Duodenal mucosa (tissue), 2 donors: ENCODE measurements at regions not wholly inside any gene's neighbourhood (a gene's known extent, or its start where the extent isn't known, plus 50 kb on each side); places are given as distances from the start of the nearest gene placed in this dataset.

Experiments used
- H3K27ac ChIP-seq: one replicate; pipeline ENCODE4 v1.7.0; 2013; ENCODE audit warnings: low read depth, low read length
- H3K27me3 ChIP-seq, 2 donors: one replicate each; pipeline ENCODE4 v1.7.0; 2013; ENCODE audit warnings: low read length in 2 of 2, control low read depth in 1 of 2; ENCODE audit not compliant: insufficient read depth in 2 of 2, control insufficient read depth in 1 of 2
- H3K36me3 ChIP-seq, 2 donors: one replicate each; pipeline ENCODE4 v1.7.0; 2013; ENCODE audit warnings: low read length in 2 of 2, control low read depth in 1 of 2; ENCODE audit not compliant: insufficient read depth in 2 of 2, control insufficient read depth in 1 of 2
- H3K4me1 ChIP-seq, 2 donors: one replicate each; pipeline ENCODE4 v1.7.0; 2013; ENCODE audit warnings: low read length in 2 of 2, control low read depth in 1 of 2; ENCODE audit not compliant: insufficient read depth in 2 of 2, control insufficient read depth in 1 of 2
- H3K4me3 ChIP-seq, 2 donors: one replicate each; pipeline ENCODE4 v1.7.0; 2013; ENCODE audit warnings: low read length in 2 of 2, low read depth in 1 of 2
- H3K9ac ChIP-seq, 2 donors: one replicate each; pipeline ENCODE4 v1.7.0; 2013; ENCODE audit warnings: low read length in 2 of 2, low read depth in 1 of 2
- H3K9me3 ChIP-seq, 2 donors: one replicate each; pipeline ENCODE4 v1.7.0; 2013; ENCODE audit warnings: low read length in 2 of 2, control low read depth in 1 of 2; ENCODE audit not compliant: control insufficient read depth in 1 of 2

GRCh38 chr10:60626037-60626436 lies 152.2 kb upstream of the CDK1 start:
- Histone ChIP-seq H3K27me3 (no peaks in the 10 kb centered on the region), H3K36me3 (no peaks in the 10 kb centered on the region), H3K4me1 (peaks cover 11 to 31% of the 10 kb centered on the region in 2 donors), H3K9me3 (no peaks in the 10 kb centered on the region), H3K27ac (no peak overlapping the region), H3K9ac (no peak overlapping the region), H3K4me3 (no peak overlapping the region)

- H3K27me3 ChIP-seq: no peaks in the 10 kb centered on the region
Measured at GRCh38 chr10:60623627-60624026, 154.7 kb upstream of the CDK1 start.

GRCh38 chr10:60621018-60621417 lies 157.3 kb upstream of the CDK1 start:
- Histone ChIP-seq H3K9me3 (no peaks in the 10 kb centered on the region), H3K9ac (no peak overlapping the region), H3K36me3 (no peaks in the 10 kb centered on the region), H3K4me1 (peaks cover 0 to 5% of the 10 kb centered on the region in 2 donors), H3K27me3 (no peaks in the 10 kb centered on the region), H3K4me3 (no peak overlapping the region), H3K27ac (no peak overlapping the region)

More at GRCh38 chr10:60623627-60624026, 154.7 kb upstream of the CDK1 start:
- Histone ChIP-seq H3K9ac (no peak overlapping the region), H3K4me3 (no peak overlapping the region), H3K4me1 (peaks cover 4 to 21% of the 10 kb centered on the region in 2 donors), H3K27ac (no peak overlapping the region), H3K36me3 (no peaks in the 10 kb centered on the region), H3K9me3 (no peaks in the 10 kb centered on the region)

GRCh38 chr10:60618861-60619260 lies 159.4 kb upstream of the CDK1 start:
- H3K36me3 ChIP-seq: no peaks in the 10 kb centered on the region
- H3K4me1 ChIP-seq: peaks cover 0 to 5% of the 10 kb centered on the region in 2 donors
- no peak overlapping the region for H3K9ac ChIP-seq
- H3K9me3 ChIP-seq: no peaks in the 10 kb centered on the region
- H3K27ac ChIP-seq: no peak overlapping the region
- no peaks in the 10 kb centered on the region for H3K27me3 ChIP-seq
- no peak overlapping the region for H3K4me3 ChIP-seq

GRCh38 chr10:60615541-60615940 lies 162.7 kb upstream of the CDK1 start:
- Histone ChIP-seq H3K36me3 (no peaks in the 10 kb centered on the region), H3K4me3 (no peak overlapping the region), H3K27ac (no peak overlapping the region), H3K4me1 (peaks cover 0 to 11% of the 10 kb centered on the region in 2 donors), H3K9me3 (no peaks in the 10 kb centered on the region), H3K9ac (no peak overlapping the region), H3K27me3 (no peaks in the 10 kb centered on the region)

- no peaks in the 10 kb centered on the region for H3K36me3 ChIP-seq
- H3K27ac ChIP-seq: no peak overlapping the region
- H3K9ac ChIP-seq: no peak overlapping the region
- H3K9me3 ChIP-seq: no peaks in the 10 kb centered on the region
- H3K4me1 ChIP-seq: peaks cover 0 to 11% of the 10 kb centered on the region in 2 donors
- H3K4me3 ChIP-seq: no peak overlapping the region
- H3K27me3 ChIP-seq: no peaks in the 10 kb centered on the region
Measured at GRCh38 chr10:60614363-60614762, 163.9 kb upstream of the CDK1 start.

GRCh38 chr10:60613434-60613833 lies 164.8 kb upstream of the CDK1 start:
- no peaks in the 10 kb centered on the region for H3K36me3 ChIP-seq
- no peak overlapping the region for H3K27ac ChIP-seq
- peaks cover 0 to 11% of the 10 kb centered on the region in 2 donors for H3K4me1 ChIP-seq
- no peak overlapping the region for H3K9ac ChIP-seq
- no peaks in the 10 kb centered on the region for H3K9me3 ChIP-seq
- H3K27me3 ChIP-seq: no peaks in the 10 kb centered on the region
- no peak overlapping the region for H3K4me3 ChIP-seq

- no peak overlapping the region for H3K9ac ChIP-seq
- peaks cover 0 to 17% of the 10 kb centered on the region in 2 donors for H3K4me1 ChIP-seq
- no peaks in the 10 kb centered on the region for H3K9me3 ChIP-seq
- no peak overlapping the region for H3K4me3 ChIP-seq
- no peaks in the 10 kb centered on the region for H3K36me3 ChIP-seq
- H3K27ac ChIP-seq: no peak overlapping the region
- no peaks in the 10 kb centered on the region for H3K27me3 ChIP-seq
Measured at GRCh38 chr10:60611291-60611747, 167.0 kb upstream of the CDK1 start.

GRCh38 chr10:60607372-60607771 lies 170.9 kb upstream of the CDK1 start:
- H3K9me3 ChIP-seq: no peaks in the 10 kb centered on the region
- no peak overlapping the region for H3K27ac ChIP-seq
- no peaks in the 10 kb centered on the region for H3K27me3 ChIP-seq
- no peak overlapping the region for H3K9ac ChIP-seq
- H3K36me3 ChIP-seq: no peaks in the 10 kb centered on the region
- H3K4me3 ChIP-seq: no peak overlapping the region
- peaks cover 0 to 17% of the 10 kb centered on the region in 2 donors for H3K4me1 ChIP-seq

- no peaks in the 10 kb centered on the region for H3K27me3 ChIP-seq
- no peak overlapping the region for H3K27ac ChIP-seq
- no peaks in the 10 kb centered on the region for H3K9me3 ChIP-seq
- no peak overlapping the region for H3K4me3 ChIP-seq
- no peak overlapping the region for H3K9ac ChIP-seq
- H3K4me1 ChIP-seq: peaks cover 0 to 10% of the 10 kb centered on the region in 2 donors
- H3K36me3 ChIP-seq: no peaks in the 10 kb centered on the region
Measured at GRCh38 chr10:60606343-60607080, 171.8 kb upstream of the CDK1 start.
